HG03108 (cell line): ENCODE measurements at regions not wholly inside any gene's neighbourhood (a gene's known extent, or its start where the extent isn't known, plus 50 kb on each side); places are given as distances from the start of the nearest gene placed in this dataset.

Experiments
- ATAC-seq: cut with Tn5 transposase; IDR thresholded peaks from one replicate; pipeline ENCODE4 v1.9.1; 2021; ENCODE audit warnings: moderate library complexity; ENCODE audit not compliant: unreplicated experiment

- ATAC-seq = no peak
Observed at GRCh38 chr9:626596-626995, 214.9 kb upstream of the DMRT1 start.

DNA sequence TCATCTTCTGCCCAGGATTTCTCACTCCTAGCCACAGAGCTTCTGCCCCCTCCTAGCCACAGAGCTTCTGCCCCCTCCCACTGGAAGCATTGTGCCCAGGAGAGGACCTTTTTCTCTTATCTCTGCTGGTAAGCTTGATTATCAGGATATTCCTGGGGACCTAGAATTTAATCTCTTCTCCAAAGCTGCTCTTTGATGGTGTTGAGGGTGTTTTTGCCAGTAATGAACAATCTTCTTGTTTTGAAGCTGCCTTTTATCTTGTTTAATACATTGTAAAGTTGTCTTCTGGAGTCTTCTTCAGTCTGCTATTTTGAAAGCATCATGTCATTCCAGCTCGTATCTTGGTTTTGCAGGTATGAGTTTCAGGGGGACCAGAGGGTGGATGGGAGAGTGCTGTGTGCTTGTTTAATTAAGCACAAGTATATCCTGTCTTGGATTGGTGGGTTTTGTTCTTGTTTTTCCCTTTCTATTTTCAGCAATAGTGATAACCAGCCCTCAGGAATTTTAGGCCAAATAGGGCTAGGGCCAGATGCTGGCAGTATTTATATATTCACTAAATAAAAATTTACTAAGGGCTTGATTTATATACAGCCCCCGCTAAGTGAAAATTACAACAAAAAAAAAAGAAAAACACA is 214.0 kb upstream of the DMRT1 start:
- ATAC-seq = no peak

GRCh38 chr9:629146-629545 is 212.4 kb upstream of the DMRT1 start:
- no peak for ATAC-seq

- ATAC-seq = no peak
Observed at GRCh38 chr9:630817-631216, 210.7 kb upstream of the DMRT1 start.

GRCh38 chr9:631596-631995 is 209.9 kb upstream of the DMRT1 start:
- no peak for ATAC-seq

GRCh38 chr9:633461-633860 is 208.0 kb upstream of the DMRT1 start:
- ATAC-seq = no peak

DNA sequence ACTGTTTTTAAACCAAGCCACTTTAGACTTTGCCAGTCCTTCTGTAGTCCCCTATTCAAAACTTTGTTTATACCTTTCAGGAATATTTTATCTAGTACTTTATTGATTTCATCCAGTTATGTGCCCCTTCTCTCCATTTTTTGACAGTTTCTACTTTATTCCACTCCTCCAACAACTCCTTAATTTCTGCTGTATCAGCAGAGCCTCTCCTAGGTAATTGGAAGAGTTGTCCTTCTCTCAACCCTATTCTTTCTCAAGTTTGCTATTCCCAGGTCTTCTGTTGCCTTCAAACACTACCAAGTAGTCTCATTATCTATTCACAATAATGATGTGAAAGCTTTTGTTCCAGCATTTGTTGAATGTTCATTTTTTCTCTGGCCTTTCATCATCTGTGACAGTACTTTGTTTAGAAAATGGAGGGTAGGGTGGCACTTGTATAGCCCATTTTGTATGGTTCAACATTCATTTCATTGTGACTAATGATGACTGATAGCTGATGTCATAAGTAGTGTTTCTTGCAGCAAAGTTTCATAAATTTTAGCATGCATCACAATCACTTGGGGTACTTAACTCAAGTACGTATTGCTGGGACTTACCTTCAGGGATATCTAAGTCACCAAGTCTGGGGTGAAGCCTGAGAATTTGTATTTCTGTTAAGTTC is 204.4 kb upstream of the DMRT1 start:
- no peak for ATAC-seq

- ATAC-seq = no peak
Observed at GRCh38 chr9:638152-638551, 203.3 kb upstream of the DMRT1 start.

- ATAC-seq = no peak
Observed at GRCh38 chr9:642014-642413, 199.5 kb upstream of the DMRT1 start.

GRCh38 chr9:643966-644365 is 197.5 kb upstream of the DMRT1 start:
- no peak for ATAC-seq

GRCh38 chr9:647522-647921 is 194.0 kb upstream of the DMRT1 start:
- no peak for ATAC-seq

GRCh38 chr9:649128-650074 is 192.1 kb upstream of the DMRT1 start:
- no peak for ATAC-seq

- ATAC-seq = no peak
Observed at GRCh38 chr9:650362-650761, 191.1 kb upstream of the DMRT1 start.

- no peak for ATAC-seq
Observed at GRCh38 chr9:651371-651770, 190.1 kb upstream of the DMRT1 start.

DNA sequence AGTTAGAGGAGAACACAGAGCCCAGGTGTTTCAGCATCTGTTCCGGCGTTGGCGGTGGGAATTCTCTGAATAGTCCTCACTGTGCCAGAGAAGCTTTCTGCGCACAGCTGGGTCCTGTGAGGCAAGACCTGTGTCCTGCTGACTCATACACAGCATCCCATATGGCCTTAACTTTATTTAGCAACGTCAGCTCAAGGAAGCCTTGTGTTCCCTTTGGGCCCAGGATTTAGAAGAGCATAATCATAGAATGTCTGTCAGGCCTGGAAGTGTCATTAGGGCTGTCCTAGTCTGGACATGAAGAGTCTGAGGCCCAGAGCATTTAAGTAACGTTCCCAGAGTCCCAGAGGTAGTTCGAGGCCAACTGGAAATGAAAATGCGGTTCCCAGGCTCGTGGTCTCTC is 188.6 kb upstream of the DMRT1 start:
- ATAC-seq = no peak

- no peak for ATAC-seq
Observed at GRCh38 chr9:653421-653820, 188.1 kb upstream of the DMRT1 start.

- no peak for ATAC-seq
Observed at GRCh38 chr9:653856-654387, 187.6 kb upstream of the DMRT1 start.

GRCh38 chr9:655875-656274 is 185.6 kb upstream of the DMRT1 start:
- ATAC-seq = no peak

DNA sequence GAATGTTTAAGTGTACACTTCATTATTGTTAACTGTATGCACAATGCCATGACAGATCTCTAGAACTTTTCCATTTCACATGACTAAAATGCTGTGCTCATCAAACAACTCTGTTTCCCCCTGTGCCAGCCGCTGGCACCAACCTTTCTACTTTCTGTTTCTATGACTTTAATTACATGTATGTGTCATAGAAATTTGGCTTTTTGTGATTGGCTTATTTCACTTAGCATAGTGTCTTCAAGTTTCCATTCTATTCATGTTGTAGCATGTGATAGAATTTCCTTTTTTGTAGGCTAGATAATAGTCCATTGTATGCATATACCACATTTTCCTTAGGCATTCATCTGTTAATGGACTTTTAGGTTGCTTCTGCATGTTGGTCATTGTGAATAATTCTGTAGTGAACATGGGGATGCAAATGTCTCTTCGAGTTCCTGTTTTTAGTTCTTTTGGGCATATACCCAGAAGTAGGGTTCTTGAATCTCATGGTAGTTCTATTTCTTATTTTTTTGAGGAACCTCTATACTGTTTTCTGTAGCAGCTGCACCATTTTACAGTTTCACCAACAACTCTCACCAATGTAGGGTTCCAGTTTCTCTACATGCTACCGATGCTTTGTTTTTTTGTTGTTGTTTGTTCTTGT is 184.4 kb upstream of the DMRT1 start:
- no peak for ATAC-seq

DNA sequence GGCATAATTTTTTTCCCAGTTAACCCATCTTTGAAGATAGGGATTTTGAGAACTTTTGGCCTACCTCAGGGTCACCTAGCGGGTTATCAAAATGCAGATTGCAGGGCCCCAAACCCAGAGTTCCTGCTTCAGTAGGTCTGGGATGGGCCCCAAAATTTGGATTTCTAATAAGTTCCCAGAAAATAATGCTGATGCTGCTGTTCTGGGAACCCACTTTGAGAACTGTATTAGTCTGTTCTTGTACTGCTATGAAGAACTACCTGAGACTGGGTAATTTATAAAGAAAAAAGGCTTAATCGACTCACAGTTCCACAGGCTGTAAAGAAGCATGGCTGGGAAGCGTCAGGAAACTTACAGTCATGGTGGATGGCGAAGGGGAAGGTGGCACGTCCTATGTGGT is 182.2 kb upstream of the DMRT1 start:
- ATAC-seq = no peak

GRCh38 chr9:660227-660626 is 181.3 kb upstream of the DMRT1 start:
- ATAC-seq = no peak
